ENCODE measurements at regions not wholly inside any gene's neighbourhood (a gene's known extent, or its start where the extent isn't known, plus 50 kb on each side); places are given as distances from the start of the nearest gene placed in this dataset.

DNA sequence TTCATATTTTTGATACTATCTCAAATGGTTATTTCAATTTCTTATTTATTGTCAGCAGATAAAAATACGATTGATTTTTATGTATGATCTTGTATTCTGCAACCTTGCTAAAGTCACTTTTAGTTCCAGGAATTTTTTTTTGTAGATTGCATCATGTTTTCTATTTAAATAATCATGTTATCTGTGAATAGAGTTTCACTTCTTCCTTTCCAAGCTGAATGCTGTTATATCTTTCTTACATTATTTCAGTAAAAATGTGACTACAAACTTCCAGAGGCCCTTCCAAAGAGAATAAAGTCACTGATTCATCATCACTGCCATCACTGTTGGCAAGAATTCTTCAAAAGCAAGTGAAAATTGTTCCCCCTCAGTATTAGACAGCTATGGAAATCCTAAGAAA is 104.7 kb upstream of the RAP1B start:
- no peak for TF ChIP-seq CTCF (IDR thresholded peaks at IDR 0.05; ENCODE audit: low read length)
- TF ChIP-seq EZH2 (IDR thresholded peaks at IDR 0.05; ENCODE audit: borderline replicate concordance, low read length) = no peak
